ENCODE measurements at regions not wholly inside any gene's neighbourhood (a gene's known extent, or its start where the extent isn't known, plus 50 kb on each side); places are given as distances from the start of the nearest gene placed in this dataset.

DNA sequence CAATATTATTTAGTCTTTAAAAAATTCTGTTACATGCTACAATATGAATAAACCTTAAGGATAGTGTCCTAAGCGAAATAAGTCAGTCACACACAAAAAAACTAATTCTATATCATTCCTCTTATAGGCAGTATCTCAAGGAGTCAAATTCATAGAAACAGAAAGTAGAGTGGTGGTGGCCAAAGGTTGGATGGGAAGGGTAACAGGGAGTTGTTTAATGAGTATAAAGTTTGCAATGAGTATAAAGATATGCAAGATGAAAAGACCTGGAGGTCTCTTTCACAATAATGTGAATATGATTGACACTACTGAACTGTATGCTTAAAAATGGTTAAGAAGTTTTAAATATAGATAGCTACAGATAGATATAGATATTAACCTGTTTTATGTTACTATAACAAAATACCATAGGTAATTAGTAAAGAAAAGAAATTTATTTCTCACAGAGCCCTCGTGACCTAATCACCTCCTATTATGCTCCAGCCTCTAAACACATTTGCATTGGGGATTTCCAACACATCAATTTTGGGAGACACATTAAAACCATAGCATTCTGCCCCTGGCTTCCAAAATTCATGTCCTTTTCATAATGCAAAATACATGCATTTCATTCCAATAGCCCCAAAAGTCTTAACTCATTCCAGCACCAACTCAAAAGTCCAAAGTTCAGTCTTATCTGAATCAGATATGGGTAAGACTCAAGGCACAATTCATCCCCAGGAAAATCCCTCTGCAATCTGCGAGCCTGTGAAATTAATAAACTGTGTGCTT, 93.6 kb downstream of the ATPSCKMT start:
- no peak overlapping the region for H2BK12ac ChIP-seq (ENCODE audit: insufficient read length, low read depth, low read length)
- no peak overlapping the region for H3K4ac ChIP-seq (ENCODE audit: low read depth, low read length)
- no peak overlapping the region for H2BK120ac ChIP-seq (ENCODE audit: low read depth, low read length, poor library complexity, severe bottlenecking)
- no peak overlapping the region for H3K18ac ChIP-seq (ENCODE audit: insufficient read length, low read depth, low read length)
- no peaks in the 10 kb centered on the region for H3K9me3 ChIP-seq (ENCODE audit: control insufficient read depth, low read depth, low read length)
- H3K27me3 ChIP-seq (ENCODE audit: insufficient read depth, low read length), result no peaks in the 10 kb centered on the region
- no peak overlapping the region for H3K23ac ChIP-seq (ENCODE audit: insufficient read length, low read depth, low read length)
- no peaks in the 10 kb centered on the region for H3K36me3 Mint-ChIP-seq (ENCODE audit: insufficient read depth in 1 of 3, low read depth in 3 of 3)
- H3K27me3 Mint-ChIP-seq (ENCODE audit: low read depth), result peaks cover 19% of the 10 kb centered on the region
- H3K9me3 Mint-ChIP-seq, result no peaks in the 10 kb centered on the region
- H2BK5ac ChIP-seq (ENCODE audit: insufficient read length, low read length), result no peak overlapping the region
- H4K5ac ChIP-seq (ENCODE audit: insufficient read length, low read depth, low read length), result no peak overlapping the region
- H3K56ac ChIP-seq (ENCODE audit: insufficient read length, low read depth, low read length), result no peak overlapping the region
- H3K14ac ChIP-seq (ENCODE audit: insufficient read depth, low read length), result no peak overlapping the region
- H3K79me2 ChIP-seq (ENCODE audit: insufficient read depth, low read length), result no peaks in the 10 kb centered on the region
- DNase-seq, result no peak
- H3K9ac ChIP-seq (ENCODE audit: extremely low read depth, insufficient read length, low read length), result no peak overlapping the region
- no peak overlapping the region for H3K27ac ChIP-seq (ENCODE audit: insufficient read length, low read depth, low read length)
- no peak overlapping the region for H2BK15ac ChIP-seq (ENCODE audit: low read depth, low read length)
- no peak overlapping the region for H3K4me3 Mint-ChIP-seq
- H4K8ac ChIP-seq (replicated peaks; ENCODE audit: insufficient read length, low read depth, low read length), result no peak overlapping the region
- H2BK20ac ChIP-seq (ENCODE audit: low read depth, low read length, poor library complexity, severe bottlenecking), result no peak overlapping the region
- no peak overlapping the region for H3K27ac Mint-ChIP-seq
- H2AFZ ChIP-seq (ENCODE audit: low read length), result no peak overlapping the region
- no peak overlapping the region for H3T11ph ChIP-seq (ENCODE audit: low read length)
- no peaks in the 10 kb centered on the region for H4K20me1 ChIP-seq (ENCODE audit: control insufficient read depth, insufficient read depth, insufficient read length)
- H4K91ac ChIP-seq (ENCODE audit: insufficient read length, low read depth, low read length), result no peak overlapping the region
- H3K4me1 Mint-ChIP-seq, result peaks cover 46 to 53% of the 10 kb centered on the region in 2 experiments
- H3K23me2 ChIP-seq (ENCODE audit: insufficient read length, low read depth, low read length, poor library complexity, severe bottlenecking), result no peaks in the 10 kb centered on the region
- peaks cover 2% of the 10 kb centered on the region for H3K4me1 ChIP-seq (ENCODE audit: insufficient read depth, low read length)
- H2AK5ac ChIP-seq (ENCODE audit: insufficient read length, low read length), result no peak overlapping the region
- no CpG with 5 or more reads among the region's 3 CpGs for WGBS (ENCODE audit: extremely low coverage, insufficient read length, low lambda C conversion rate)
- H3K79me1 ChIP-seq (ENCODE audit: insufficient read depth, low read depth, low read length, poor library complexity, severe bottlenecking), result no peaks in the 10 kb centered on the region
- no peak overlapping the region for H3K4me2 ChIP-seq (ENCODE audit: insufficient read depth, insufficient read length, low read length)
- TF ChIP-seq, protein P1, sequence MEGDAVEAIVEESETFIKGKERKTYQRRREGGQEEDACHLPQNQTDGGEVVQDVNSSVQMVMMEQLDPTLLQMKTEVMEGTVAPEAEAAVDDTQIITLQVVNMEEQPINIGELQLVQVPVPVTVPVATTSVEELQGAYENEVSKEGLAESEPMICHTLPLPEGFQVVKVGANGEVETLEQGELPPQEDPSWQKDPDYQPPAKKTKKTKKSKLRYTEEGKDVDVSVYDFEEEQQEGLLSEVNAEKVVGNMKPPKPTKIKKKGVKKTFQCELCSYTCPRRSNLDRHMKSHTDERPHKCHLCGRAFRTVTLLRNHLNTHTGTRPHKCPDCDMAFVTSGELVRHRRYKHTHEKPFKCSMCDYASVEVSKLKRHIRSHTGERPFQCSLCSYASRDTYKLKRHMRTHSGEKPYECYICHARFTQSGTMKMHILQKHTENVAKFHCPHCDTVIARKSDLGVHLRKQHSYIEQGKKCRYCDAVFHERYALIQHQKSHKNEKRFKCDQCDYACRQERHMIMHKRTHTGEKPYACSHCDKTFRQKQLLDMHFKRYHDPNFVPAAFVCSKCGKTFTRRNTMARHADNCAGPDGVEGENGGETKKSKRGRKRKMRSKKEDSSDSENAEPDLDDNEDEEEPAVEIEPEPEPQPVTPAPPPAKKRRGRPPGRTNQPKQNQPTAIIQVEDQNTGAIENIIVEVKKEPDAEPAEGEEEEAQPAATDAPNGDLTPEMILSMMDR (conservative IDR thresholded peaks at IDR 0.05), result no peak
